PC-9 (cell line): ENCODE measurements at regions not wholly inside any gene's neighbourhood (a gene's known extent, or its start where the extent isn't known, plus 50 kb on each side); places are given as distances from the start of the nearest gene placed in this dataset.

ENCODE experiments used
- BruUV-seq: library from RNA; stranded (reverse); fragments of 400-500 nt; replicated peaks from 2 replicates; lab custom pipeline; 2021; lab: Mats Ljungman, UMichigan
- CTCF ChIA-PET: fragments of 300-600 bp; sonication (Branson Sonifier 250); formaldehyde crosslinking; loops from one replicate; lab custom pipeline; 2022; ENCODE audit warnings: antibody characterized with exemption; lab: Charles Lee
- POLR2A ChIA-PET: fragments of 300-600 bp; sonication (Branson Sonifier 250); formaldehyde crosslinking; loops from one replicate; lab custom pipeline; 2022; ENCODE audit warnings: antibody characterized with exemption; ENCODE audit not compliant: unreplicated experiment; lab: Charles Lee
- DNase-seq, 2 experiments: peaks; one replicate each; pipeline versions ENCODE4 v3.0.0 to v3.0.0-alpha.2; 2015 to 2022; ENCODE audit warnings: mixed read lengths in 1 of 2
- H2AFZ ChIP-seq: fragments of 200-600 bp; sonication (generic); 2 replicates; pipeline ENCODE4 v1.8.1; 2017; ENCODE audit warnings: antibody characterized with exemption
- H3F3A ChIP-seq: fragments of 200-600 bp; sonication (generic); 2 replicates; pipeline ENCODE4 v1.8.1; 2017; ENCODE audit warnings: antibody characterized with exemption, mild to moderate bottlenecking, low read depth; ENCODE audit not compliant: insufficient read depth
- H3K27ac ChIP-seq: fragments of 200-600 bp; sonication (generic); 2 replicates; pipeline ENCODE4 v1.6.1; 2016; ENCODE audit warnings: mixed run types
- H3K27me3 ChIP-seq: fragments of 200-600 bp; sonication (generic); 2 replicates; pipeline ENCODE4 v1.6.1; 2016; ENCODE audit warnings: low read depth, mixed run types; ENCODE audit not compliant: insufficient read depth
- H3K36me3 ChIP-seq: fragments of 200-600 bp; sonication (generic); 2 replicates; pipeline ENCODE4 v1.6.1; 2016; ENCODE audit warnings: low read depth, mixed run types
- H3K4me1 ChIP-seq: fragments of 200-600 bp; sonication (generic); replicated peaks from 2 replicates; pipeline ENCODE4 v1.6.1; 2016; ENCODE audit warnings: mixed run types; ENCODE audit not compliant: insufficient read depth
- H3K4me2 ChIP-seq: fragments of 200-600 bp; sonication (generic); 2 replicates; pipeline ENCODE4 v1.6.1; 2017; ENCODE audit warnings: mixed run types
- H3K4me3 ChIP-seq: fragments of 200-600 bp; sonication (generic); 2 replicates; pipeline ENCODE4 v1.6.1; 2016; ENCODE audit warnings: mixed run types
- H3K79me2 ChIP-seq: fragments of 200-600 bp; sonication (generic); 2 replicates; pipeline ENCODE4 v1.6.1; 2017; ENCODE audit warnings: low read depth, mixed run types
- H3K9me2 ChIP-seq: fragments of 200-600 bp; sonication (generic); 2 replicates; pipeline ENCODE4 v1.8.1; 2017; ENCODE audit warnings: mild to moderate bottlenecking; ENCODE audit not compliant: insufficient read depth
- H3K9me3 ChIP-seq: fragments of 200-600 bp; sonication (generic); 2 replicates; pipeline ENCODE4 v1.8.1; 2016; ENCODE audit warnings: low read depth; ENCODE audit not compliant: insufficient read depth
- H4K20me1 ChIP-seq: fragments of 200-600 bp; sonication (generic); 2 replicates; pipeline ENCODE4 v1.8.1; 2017; ENCODE audit not compliant: insufficient read depth
- CTCF ChIP-seq: fragments of 200-600 bp; sonication (generic); conservative IDR thresholded peaks from 2 replicates; pipeline ENCODE4 v1.6.1; 2017; ENCODE audit warnings: mixed run types, antibody characterized with exemption, mild to moderate bottlenecking, moderate library complexity
- EZH2 ChIP-seq: fragments of 200-600 bp; sonication (generic); IDR thresholded peaks from 2 replicates; pipeline ENCODE4 v1.8.0; 2017; ENCODE audit warnings: antibody characterized with exemption, low read depth
- intact Hi-C: fragments of 100-400 bp; cut with micrococcal nuclease; formaldehyde crosslinking; loops from one replicate; pipeline ENCODE4 v1.10.0; 2022; ENCODE audit not compliant: unreplicated experiment

GRCh38 chr9:25284365-25284764 lies 393.9 kb downstream of the TUSC1 start:
- Histone ChIP-seq H3K27me3 (no peaks in the 10 kb centered on the region), H3K4me2 (no peak overlapping the region), H3F3A (no peaks in the 10 kb centered on the region), H3K79me2 (no peaks in the 10 kb centered on the region), H3K9me3 (no peaks in the 10 kb centered on the region), H3K36me3 (no peaks in the 10 kb centered on the region), H3K4me3 (no peak overlapping the region), H2AFZ (no peak overlapping the region), H3K27ac (no peak overlapping the region), H3K4me1 (no peaks in the 10 kb centered on the region), H3K9me2 (no peaks in the 10 kb centered on the region), H4K20me1 (no peaks in the 10 kb centered on the region)
- ChIA-PET POLR2A (no interaction called here), CTCF (no interaction called here)
- DNase-seq, result no peak
- BruUV-seq, result no TSS peak
- intact Hi-C loops, result no loop called here
- TF ChIP-seq CTCF, result no peak
- no peak for TF ChIP-seq EZH2

- no peaks in the 10 kb centered on the region for H3K9me3 ChIP-seq
- no peaks in the 10 kb centered on the region for H3K36me3 ChIP-seq
- no peaks in the 10 kb centered on the region for H3K27me3 ChIP-seq
- ChIA-PET POLR2A (interaction anchor here (0.6 kb wide), 1 partner anchor 683 kb away, joined by 5 read pairs; no protein-coding TSS in a partner anchor), CTCF (no interaction called here)
- TF ChIP-seq EZH2 (no peak), CTCF (no peak)
- no peaks in the 10 kb centered on the region for H4K20me1 ChIP-seq
- no peak for DNase-seq
- no peaks in the 10 kb centered on the region for H3F3A ChIP-seq
- H3K27ac ChIP-seq, result no peak overlapping the region
- no peaks in the 10 kb centered on the region for H3K9me2 ChIP-seq
- no peaks in the 10 kb centered on the region for H3K4me1 ChIP-seq
- no peak overlapping the region for H3K4me2 ChIP-seq
- H2AFZ ChIP-seq, result no peak overlapping the region
- no TSS peak for BruUV-seq
- H3K79me2 ChIP-seq, result no peaks in the 10 kb centered on the region
- no peak overlapping the region for H3K4me3 ChIP-seq
- intact Hi-C loops, result no loop called here
These were observed 395.3 kb downstream of the TUSC1 start for GRCh38 chr9:25282946-25283345.

- no peaks in the 10 kb centered on the region for H4K20me1 ChIP-seq
- H3K4me2 ChIP-seq, result no peak overlapping the region
- no peak overlapping the region for H3K27ac ChIP-seq
- H2AFZ ChIP-seq, result no peak overlapping the region
- no peak for TF ChIP-seq EZH2
- no peak for TF ChIP-seq CTCF
- no TSS peak for BruUV-seq
- H3K4me1 ChIP-seq, result no peaks in the 10 kb centered on the region
- no peak overlapping the region for H3K4me3 ChIP-seq
- ChIA-PET CTCF (no interaction called here), POLR2A (no interaction called here)
- H3K79me2 ChIP-seq, result no peaks in the 10 kb centered on the region
- no peaks in the 10 kb centered on the region for H3K36me3 ChIP-seq
- no peaks in the 10 kb centered on the region for H3K27me3 ChIP-seq
- no peaks in the 10 kb centered on the region for H3K9me3 ChIP-seq
- intact Hi-C loops, result no loop called here
- no peaks in the 10 kb centered on the region for H3F3A ChIP-seq
- no peaks in the 10 kb centered on the region for H3K9me2 ChIP-seq
- DNase-seq, result no peak
These were observed 416.8 kb downstream of the TUSC1 start for GRCh38 chr9:25261445-25261844.
